Epithelial cell of esophagus (primary cell): ENCODE measurements at regions not wholly inside any gene's neighbourhood (a gene's known extent, or its start where the extent isn't known, plus 50 kb on each side); places are given as distances from the start of the nearest gene placed in this dataset.

Source experiments
- DNase-seq: peaks from one replicate; pipeline ENCODE4 v3.0.0; 2010; ENCODE audit warnings: low read depth
- H3K4me3 ChIP-seq: 2 replicates; pipeline ENCODE4 v1.5.1; 2011; ENCODE audit warnings: mild to moderate bottlenecking, low read length, control low read depth
- TF ChIP-seq, protein P1 (sequence below): IDR thresholded peaks from 2 replicates; pipeline ENCODE4 v1.5.1; 2011; ENCODE audit warnings: low read depth, mild to moderate bottlenecking, low read length, control low read depth, inconsistent platforms; ENCODE audit not compliant: insufficient read depth; ENCODE audit errors: missing control alignments

DNA sequence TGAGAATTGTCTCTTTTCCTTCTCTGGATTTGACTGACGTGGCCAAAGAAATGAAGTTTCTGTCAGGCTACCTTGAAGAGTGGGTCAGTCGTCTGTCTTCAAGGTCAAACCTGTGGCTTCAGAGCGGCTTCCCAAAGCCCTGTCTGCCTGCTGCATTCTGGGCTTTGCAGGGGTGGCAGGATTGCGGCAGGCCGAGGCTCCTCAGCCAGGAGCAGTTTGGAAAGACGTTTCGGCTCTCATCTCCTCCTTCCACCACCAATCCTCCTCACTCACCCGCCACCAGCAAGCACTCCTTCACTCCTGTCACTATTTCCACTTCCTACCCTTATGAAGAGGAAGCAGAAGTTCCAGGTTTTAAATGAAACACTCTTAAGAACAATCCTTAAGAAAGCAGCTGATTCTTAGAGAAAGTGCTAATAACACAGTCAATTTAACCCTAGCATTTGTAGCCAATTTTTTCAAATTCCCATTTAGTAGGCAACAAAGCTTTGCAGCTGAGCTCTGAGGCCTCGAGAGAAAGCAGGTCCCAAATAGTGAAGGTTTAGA, 351.7 kb downstream of the ZNF608 start:
- no peak overlapping the region for H3K4me3 ChIP-seq
- no peak for DNase-seq
- TF ChIP-seq, protein P1, sequence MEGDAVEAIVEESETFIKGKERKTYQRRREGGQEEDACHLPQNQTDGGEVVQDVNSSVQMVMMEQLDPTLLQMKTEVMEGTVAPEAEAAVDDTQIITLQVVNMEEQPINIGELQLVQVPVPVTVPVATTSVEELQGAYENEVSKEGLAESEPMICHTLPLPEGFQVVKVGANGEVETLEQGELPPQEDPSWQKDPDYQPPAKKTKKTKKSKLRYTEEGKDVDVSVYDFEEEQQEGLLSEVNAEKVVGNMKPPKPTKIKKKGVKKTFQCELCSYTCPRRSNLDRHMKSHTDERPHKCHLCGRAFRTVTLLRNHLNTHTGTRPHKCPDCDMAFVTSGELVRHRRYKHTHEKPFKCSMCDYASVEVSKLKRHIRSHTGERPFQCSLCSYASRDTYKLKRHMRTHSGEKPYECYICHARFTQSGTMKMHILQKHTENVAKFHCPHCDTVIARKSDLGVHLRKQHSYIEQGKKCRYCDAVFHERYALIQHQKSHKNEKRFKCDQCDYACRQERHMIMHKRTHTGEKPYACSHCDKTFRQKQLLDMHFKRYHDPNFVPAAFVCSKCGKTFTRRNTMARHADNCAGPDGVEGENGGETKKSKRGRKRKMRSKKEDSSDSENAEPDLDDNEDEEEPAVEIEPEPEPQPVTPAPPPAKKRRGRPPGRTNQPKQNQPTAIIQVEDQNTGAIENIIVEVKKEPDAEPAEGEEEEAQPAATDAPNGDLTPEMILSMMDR = no peak

DNA sequence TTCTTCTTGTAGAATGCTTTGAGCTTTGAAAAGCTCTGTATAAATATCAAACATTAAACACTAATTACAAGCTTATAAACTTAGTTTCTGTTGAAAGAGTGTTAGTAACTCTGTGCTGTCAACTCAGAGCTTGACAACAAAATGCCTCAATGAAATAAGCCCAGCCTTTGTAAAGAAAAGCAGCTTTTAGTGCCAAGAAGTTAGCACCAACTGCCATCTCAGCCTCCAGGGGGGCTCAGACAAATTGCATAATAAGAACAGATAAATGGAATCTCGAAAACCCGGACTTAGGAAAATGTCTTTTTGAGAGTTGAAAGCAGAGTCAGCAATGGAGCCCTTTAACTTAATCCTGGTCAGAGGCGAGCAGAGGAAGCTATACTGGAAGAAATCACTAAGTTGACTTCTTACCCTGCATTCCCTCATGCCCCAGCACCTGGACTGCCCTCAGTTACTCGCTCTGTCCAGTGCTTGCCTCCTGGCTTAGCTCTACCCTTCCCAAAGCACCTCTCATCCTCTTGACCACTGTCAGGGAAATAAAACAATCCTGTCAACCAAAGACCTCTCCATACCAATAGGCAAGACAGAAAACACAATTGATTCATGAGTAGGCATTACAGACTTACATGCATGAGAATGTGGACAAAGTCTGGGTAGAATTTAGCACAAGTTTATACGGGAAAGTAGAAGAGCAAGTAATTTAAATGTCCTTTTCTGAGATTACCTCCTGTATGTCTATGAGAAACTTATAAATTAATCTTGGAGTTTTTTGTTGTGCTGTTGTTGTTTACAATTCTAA, 352.7 kb downstream of the ZNF608 start:
- TF ChIP-seq, protein P1 = no peak
- DNase-seq = no peak

DNA sequence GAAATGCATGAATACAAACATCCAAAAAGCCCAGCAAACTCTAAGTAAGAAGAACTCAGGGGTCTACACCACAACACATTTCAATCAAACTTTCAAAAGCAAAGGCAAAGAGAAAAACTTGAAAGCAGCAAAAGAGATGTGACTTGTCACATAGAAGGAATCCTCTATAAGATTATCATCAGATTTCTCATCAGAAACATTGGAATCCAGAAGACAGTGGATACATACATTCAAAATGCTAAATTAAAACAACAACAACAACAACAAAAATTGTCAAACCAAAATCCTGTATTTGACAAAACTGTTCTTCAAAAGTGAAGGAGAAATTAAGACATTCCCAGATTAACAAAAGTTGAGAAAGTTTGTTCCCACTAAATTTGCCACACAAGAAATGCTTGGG, 362.7 kb downstream of the ZNF608 start:
- TF ChIP-seq, protein P1 = no peak
- no peak overlapping the region for H3K4me3 ChIP-seq
- no peak for DNase-seq

More for the DNA sequence above, 352.7 kb downstream of the ZNF608 start:
- no peak overlapping the region for H3K4me3 ChIP-seq

DNA sequence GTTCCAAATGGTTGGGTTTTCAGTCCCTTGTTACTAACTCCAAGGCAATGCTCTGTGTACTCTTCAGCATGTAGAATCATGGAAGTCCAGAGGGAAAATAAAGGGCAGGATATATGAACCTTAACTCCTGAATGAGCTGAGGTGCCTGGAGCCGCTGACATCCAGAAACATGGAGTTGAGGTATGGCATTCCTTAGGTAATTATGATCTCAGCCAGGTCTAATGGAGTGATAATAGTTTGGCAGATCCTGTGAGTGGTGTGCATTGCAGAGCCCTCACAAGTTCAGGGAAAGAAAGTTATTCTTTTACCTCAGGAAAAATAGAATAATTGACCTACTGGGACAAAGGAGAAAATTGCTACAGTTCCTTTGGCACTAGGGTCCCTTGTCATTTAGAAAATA, 369.1 kb downstream of the ZNF608 start:
- H3K4me3 ChIP-seq = no peak overlapping the region
- TF ChIP-seq, protein P1 = no peak
- DNase-seq = no peak

DNA sequence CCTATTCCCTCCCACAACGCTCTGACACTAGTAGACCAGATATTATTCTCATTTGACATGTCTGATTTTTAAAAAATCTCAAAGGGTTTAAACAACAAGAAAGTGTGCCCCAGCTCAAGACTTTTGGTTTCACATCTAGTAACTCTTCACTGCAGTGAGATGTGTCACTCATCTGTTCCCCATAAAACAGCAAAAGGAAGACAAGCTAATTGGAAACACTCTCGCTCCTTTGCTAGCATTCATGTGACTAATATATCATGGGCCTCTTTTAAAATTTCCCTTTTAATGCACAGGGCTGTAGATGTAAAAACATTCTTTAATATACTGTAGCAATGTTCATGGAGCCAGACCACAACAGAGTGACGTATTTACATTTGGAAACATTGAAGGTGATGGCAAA, 372.6 kb downstream of the ZNF608 start:
- no peak overlapping the region for H3K4me3 ChIP-seq
- DNase-seq = no peak
- TF ChIP-seq, protein P1 = no peak

DNA sequence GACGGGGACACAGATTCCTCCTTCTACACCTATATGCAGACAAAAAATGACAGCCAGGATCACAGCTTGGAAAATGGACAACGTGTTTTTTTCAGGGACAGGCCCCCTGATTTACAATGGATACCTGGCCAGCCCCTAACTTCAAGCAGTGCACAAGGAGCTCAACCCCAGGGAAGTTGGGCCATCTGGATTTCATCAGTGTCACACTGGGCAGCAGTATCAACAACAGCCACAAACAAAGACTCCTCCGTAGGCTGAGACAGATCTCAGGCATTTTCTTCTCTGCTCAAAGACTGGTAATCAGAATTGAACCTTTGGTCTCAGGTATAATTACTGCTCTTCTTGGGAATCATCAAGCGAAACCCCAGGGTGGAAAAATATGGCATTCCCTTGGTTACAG, 374.0 kb downstream of the ZNF608 start:
- no peak for DNase-seq
- TF ChIP-seq, protein P1 = no peak
- H3K4me3 ChIP-seq = no peak overlapping the region
